Sigmoid colon (tissue), 4 donors: ENCODE measurements at regions not wholly inside any gene's neighbourhood (a gene's known extent, or its start where the extent isn't known, plus 50 kb on each side); places are given as distances from the start of the nearest gene placed in this dataset.

ENCODE experiments used
- EP300 ChIP-seq, 4 donors: sonication (generic); formaldehyde crosslinking; IDR thresholded peaks; one replicate each; pipeline ENCODE4 v1.6.1; 2017; ENCODE audit warnings: antibody characterized with exemption in 4 of 4
- POLR2AphosphoS5 ChIP-seq, 4 donors: sonication (generic); formaldehyde crosslinking; IDR thresholded peaks; one replicate each; pipeline ENCODE4 v1.6.1; 2017; ENCODE audit warnings: antibody characterized with exemption in 4 of 4
- TF ChIP-seq, protein P1 (sequence below), 4 experiments: fragments of 450-650 bp in 3 of 4; fragments of 200-600 bp in 1 of 4; IDR thresholded peaks; one replicate each; pipeline ENCODE4 v1.5.1; 2016 to 2019; ENCODE audit warnings: antibody characterized with exemption in 4 of 4, mild to moderate bottlenecking in 3 of 4, moderate library complexity in 2 of 4

DNA sequence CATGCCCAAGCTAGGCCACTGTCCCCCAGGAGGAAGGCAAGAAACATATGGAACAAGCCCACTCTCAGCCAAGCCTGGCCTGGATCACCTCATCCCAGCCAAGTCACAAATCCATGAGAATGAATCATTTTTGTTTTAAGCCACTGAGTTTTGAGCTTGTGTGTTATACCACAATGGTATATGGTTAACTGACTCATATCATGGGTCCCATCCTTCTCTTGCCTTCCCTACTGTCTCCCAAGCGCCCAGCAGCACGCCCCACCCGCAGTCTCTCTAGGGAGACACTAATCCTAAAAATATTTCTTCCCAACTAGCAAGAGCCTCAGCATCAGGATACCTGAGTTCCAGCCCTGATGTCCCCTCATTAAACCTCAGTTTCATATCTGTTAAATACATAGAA, 248.1 kb downstream of the CDK5RAP2 start:
- TF ChIP-seq, protein P1, sequence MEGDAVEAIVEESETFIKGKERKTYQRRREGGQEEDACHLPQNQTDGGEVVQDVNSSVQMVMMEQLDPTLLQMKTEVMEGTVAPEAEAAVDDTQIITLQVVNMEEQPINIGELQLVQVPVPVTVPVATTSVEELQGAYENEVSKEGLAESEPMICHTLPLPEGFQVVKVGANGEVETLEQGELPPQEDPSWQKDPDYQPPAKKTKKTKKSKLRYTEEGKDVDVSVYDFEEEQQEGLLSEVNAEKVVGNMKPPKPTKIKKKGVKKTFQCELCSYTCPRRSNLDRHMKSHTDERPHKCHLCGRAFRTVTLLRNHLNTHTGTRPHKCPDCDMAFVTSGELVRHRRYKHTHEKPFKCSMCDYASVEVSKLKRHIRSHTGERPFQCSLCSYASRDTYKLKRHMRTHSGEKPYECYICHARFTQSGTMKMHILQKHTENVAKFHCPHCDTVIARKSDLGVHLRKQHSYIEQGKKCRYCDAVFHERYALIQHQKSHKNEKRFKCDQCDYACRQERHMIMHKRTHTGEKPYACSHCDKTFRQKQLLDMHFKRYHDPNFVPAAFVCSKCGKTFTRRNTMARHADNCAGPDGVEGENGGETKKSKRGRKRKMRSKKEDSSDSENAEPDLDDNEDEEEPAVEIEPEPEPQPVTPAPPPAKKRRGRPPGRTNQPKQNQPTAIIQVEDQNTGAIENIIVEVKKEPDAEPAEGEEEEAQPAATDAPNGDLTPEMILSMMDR (IDR thresholded peaks at IDR 0.05) = no peak
- TF ChIP-seq POLR2AphosphoS5 (IDR thresholded peaks at IDR 0.05) = no peak
- no peak for TF ChIP-seq EP300 (IDR thresholded peaks at IDR 0.05)
